Astrocyte (in vitro differentiated cells and primary cell): ENCODE measurements at regions not wholly inside any gene's neighbourhood (a gene's known extent, or its start where the extent isn't known, plus 50 kb on each side); places are given as distances from the start of the nearest gene placed in this dataset.

Experiments
- DNase-seq: peaks from one replicate; pipeline ENCODE4 v3.0.0-alpha.2; 2010; ENCODE audit warnings: low read depth
- FAIRE-seq: peaks from 2 replicates; lab custom pipeline; 2011; peaks lifted over from hg19 to GRCh38; lab: Jason Lieb, UNC
- H2AFZ ChIP-seq: 2 replicates; pipeline ENCODE4 v1.6.0; 2012; ENCODE audit warnings: low read depth, low read length, inconsistent platforms
- H3K27ac ChIP-seq: 2 replicates; pipeline ENCODE4 v1.5.1; 2011; ENCODE audit warnings: low read depth, low read length, inconsistent platforms
- H3K27me3 ChIP-seq: 2 replicates; pipeline ENCODE4 v1.6.0; 2011; ENCODE audit warnings: low read length, inconsistent platforms; ENCODE audit not compliant: insufficient read depth
- H3K36me3 ChIP-seq: 2 replicates; pipeline ENCODE4 v1.5.1; 2011; ENCODE audit warnings: low read length, inconsistent platforms; ENCODE audit not compliant: insufficient read depth
- H3K4me1 ChIP-seq: 2 replicates; pipeline ENCODE4 v1.5.1; 2011; ENCODE audit warnings: low read length, inconsistent platforms; ENCODE audit not compliant: insufficient read depth
- H3K4me2 ChIP-seq: 2 replicates; pipeline ENCODE4 v1.6.0; 2012; ENCODE audit warnings: low read length, inconsistent platforms
- H3K4me3 ChIP-seq: 2 replicates; pipeline ENCODE4 v1.5.1; 2011; ENCODE audit warnings: low read depth, mild to moderate bottlenecking, low read length, inconsistent platforms; ENCODE audit not compliant: insufficient read depth
- H3K79me2 ChIP-seq: 2 replicates; pipeline ENCODE4 v1.6.0; 2012; ENCODE audit warnings: mild to moderate bottlenecking, low read length, inconsistent platforms; ENCODE audit not compliant: insufficient read depth
- H3K9ac ChIP-seq: 2 replicates; pipeline ENCODE4 v1.6.0; 2012; ENCODE audit warnings: mild to moderate bottlenecking, low read length, inconsistent platforms
- H3K9me3 ChIP-seq: 2 replicates; pipeline ENCODE4 v1.5.1; 2012; ENCODE audit warnings: low read depth, mild to moderate bottlenecking, low read length, inconsistent platforms; ENCODE audit not compliant: insufficient read depth
- H4K20me1 ChIP-seq: 2 replicates; pipeline ENCODE4 v1.6.0; 2012; ENCODE audit warnings: low read length, inconsistent platforms; ENCODE audit not compliant: insufficient read depth
- H3K27ac Mint-ChIP-seq: one replicate; pipeline ENCODE4 v1.8.0; 2021; ENCODE audit warnings: mild to moderate bottlenecking, mixed read lengths; ENCODE audit not compliant: unreplicated experiment
- H3K27me3 Mint-ChIP-seq: one replicate; pipeline ENCODE4 v1.8.0; 2021; ENCODE audit warnings: low read depth, mixed read lengths; ENCODE audit not compliant: unreplicated experiment
- H3K36me3 Mint-ChIP-seq: one replicate; pipeline ENCODE4 v1.8.0; 2021; ENCODE audit warnings: low read depth, mixed read lengths; ENCODE audit not compliant: unreplicated experiment
- H3K4me1 Mint-ChIP-seq: one replicate; pipeline ENCODE4 v1.8.0; 2021; ENCODE audit warnings: low read depth, mixed read lengths; ENCODE audit not compliant: unreplicated experiment
- H3K4me3 Mint-ChIP-seq: one replicate; pipeline ENCODE4 v1.8.0; 2021; ENCODE audit warnings: mild to moderate bottlenecking, moderate library complexity, mixed read lengths; ENCODE audit not compliant: unreplicated experiment
- H3K9me3 Mint-ChIP-seq: one replicate; pipeline ENCODE4 v1.8.0; 2021; ENCODE audit warnings: mild to moderate bottlenecking, mixed read lengths; ENCODE audit not compliant: unreplicated experiment
- CTCF ChIP-seq: IDR thresholded peaks from 2 replicates; pipeline ENCODE4 v1.5.1; 2011; ENCODE audit warnings: low read depth, mild to moderate bottlenecking, inconsistent platforms, low read length, moderate library complexity; ENCODE audit not compliant: insufficient read depth
- EZH2 ChIP-seq: IDR thresholded peaks from 2 replicates; pipeline ENCODE4 v1.6.1; 2012; ENCODE audit warnings: mild to moderate bottlenecking, low read length, inconsistent platforms; ENCODE audit not compliant: insufficient read depth

DNA sequence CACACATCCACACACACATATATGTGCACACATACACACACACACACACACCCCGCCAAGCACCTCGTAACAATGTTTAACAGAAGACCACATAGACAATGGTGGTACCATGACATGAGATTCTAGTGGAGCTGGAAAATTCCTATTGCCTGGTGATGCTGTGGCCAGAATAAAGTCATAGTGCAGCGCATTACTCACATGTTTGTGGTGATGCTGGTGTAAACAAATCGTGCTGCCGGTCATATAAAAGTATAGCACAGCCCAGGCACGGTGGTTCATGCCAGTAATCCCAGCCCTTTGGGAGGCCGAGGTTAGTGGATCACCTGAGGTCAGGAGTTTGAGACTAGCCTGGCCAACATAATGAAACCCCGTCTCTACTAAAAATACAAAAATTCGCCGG is 275.2 kb downstream of the TRIML1 start:
- Histone ChIP-seq H3K4me1 (no peaks in the 10 kb centered on the region), H4K20me1 (no peaks in the 10 kb centered on the region), H2AFZ (no peak overlapping the region), H3K4me3 (no peak overlapping the region), H3K36me3 (no peaks in the 10 kb centered on the region), H3K4me2 (no peak overlapping the region), H3K27ac (no peak overlapping the region), H3K9me3 (no peaks in the 10 kb centered on the region), H3K79me2 (no peaks in the 10 kb centered on the region), H3K9ac (no peak overlapping the region), H3K27me3 (no peaks in the 10 kb centered on the region)
- TF ChIP-seq EZH2 (no peak), CTCF (no peak)
- FAIRE-seq (no peak), DNase-seq (no peak)
- H3K9me3 Mint-ChIP-seq, result no peaks in the 10 kb centered on the region
- H3K4me1 Mint-ChIP-seq, result no peaks in the 10 kb centered on the region
- H3K27me3 Mint-ChIP-seq, result no peaks in the 10 kb centered on the region
- no peaks in the 10 kb centered on the region for H3K36me3 Mint-ChIP-seq
- H3K4me3 Mint-ChIP-seq, result no peak overlapping the region
- no peak overlapping the region for H3K27ac Mint-ChIP-seq

GRCh38 chr4:188417181-188417580 is 277.9 kb downstream of the TRIML1 start:
- Mint-ChIP-seq H3K27me3 (no peaks in the 10 kb centered on the region), H3K36me3 (no peaks in the 10 kb centered on the region), H3K27ac (no peak overlapping the region), H3K9me3 (no peaks in the 10 kb centered on the region), H3K4me3 (no peak overlapping the region), H3K4me1 (no peaks in the 10 kb centered on the region)
- TF ChIP-seq EZH2 (no peak), CTCF (no peak)
- H2AFZ ChIP-seq, result no peak overlapping the region
- H3K4me1 ChIP-seq, result no peaks in the 10 kb centered on the region
- no peaks in the 10 kb centered on the region for H3K27me3 ChIP-seq
- H3K9me3 ChIP-seq, result no peaks in the 10 kb centered on the region
- H3K27ac ChIP-seq, result no peak overlapping the region
- no peak for DNase-seq
- no peaks in the 10 kb centered on the region for H3K36me3 ChIP-seq
- no peak overlapping the region for H3K9ac ChIP-seq
- no peak for FAIRE-seq
- no peak overlapping the region for H3K4me3 ChIP-seq
- no peaks in the 10 kb centered on the region for H4K20me1 ChIP-seq
- H3K79me2 ChIP-seq, result no peaks in the 10 kb centered on the region
- H3K4me2 ChIP-seq, result no peak overlapping the region

GRCh38 chr4:188423039-188423438 is 283.8 kb downstream of the TRIML1 start:
- no peak for TF ChIP-seq EZH2
- TF ChIP-seq CTCF, result no peak
- Histone ChIP-seq H3K4me3 (no peak overlapping the region), H3K4me1 (no peaks in the 10 kb centered on the region), H3K79me2 (no peaks in the 10 kb centered on the region), H3K27ac (no peak overlapping the region), H3K36me3 (no peaks in the 10 kb centered on the region), H3K4me2 (no peak overlapping the region), H2AFZ (no peak overlapping the region), H3K9ac (no peak overlapping the region), H3K9me3 (no peaks in the 10 kb centered on the region), H4K20me1 (no peaks in the 10 kb centered on the region), H3K27me3 (no peaks in the 10 kb centered on the region)
- peaks cover 8% of the 10 kb centered on the region for H3K4me1 Mint-ChIP-seq
- H3K27me3 Mint-ChIP-seq, result no peaks in the 10 kb centered on the region
- no peaks in the 10 kb centered on the region for H3K36me3 Mint-ChIP-seq
- DNase-seq (no peak), FAIRE-seq (no peak)
- no peak overlapping the region for H3K4me3 Mint-ChIP-seq
- peaks cover 1% of the 10 kb centered on the region for H3K9me3 Mint-ChIP-seq
- H3K27ac Mint-ChIP-seq, result no peak overlapping the region
